Spinal cord (tissue), 9 donors: ENCODE measurements at regions not wholly inside any gene's neighbourhood (a gene's known extent, or its start where the extent isn't known, plus 50 kb on each side); places are given as distances from the start of the nearest gene placed in this dataset.

Experiments used
- DNase-seq, 6 donors: peaks; one replicate each; pipeline versions ENCODE4 v3.0.0 to v3.0.0-alpha.2; 2013 to 2015; ENCODE audit warnings: low spot score in 6 of 6, low read depth in 4 of 6
- H3K27ac ChIP-seq: one replicate; pipeline ENCODE4 v1.5.1; 2013; ENCODE audit warnings: low read depth, low read length, control low read depth
- H3K27me3 ChIP-seq: one replicate; pipeline ENCODE4 v1.6.1; 2013; ENCODE audit warnings: low read length; ENCODE audit not compliant: control insufficient read depth, insufficient read depth
- H3K36me3 ChIP-seq: one replicate; pipeline ENCODE4 v1.6.1; 2013; ENCODE audit warnings: low read length; ENCODE audit not compliant: control insufficient read depth, insufficient read depth
- H3K4me1 ChIP-seq: one replicate; pipeline ENCODE4 v1.6.1; 2013; ENCODE audit warnings: low read length; ENCODE audit not compliant: control insufficient read depth, insufficient read depth
- H3K4me3 ChIP-seq: one replicate; pipeline ENCODE4 v1.5.1; 2013; ENCODE audit warnings: low read depth, low read length, control low read depth
- H3K9me3 ChIP-seq: one replicate; pipeline ENCODE4 v1.6.1; 2013; ENCODE audit warnings: low read length; ENCODE audit not compliant: control insufficient read depth, insufficient read depth
- WGBS: methylation state at CpG from one replicate; pipeline ENCODE4 v1.1.5; 2013; ENCODE audit warnings: missing lambda C conversion rate; ENCODE audit not compliant: insufficient coverage; 5-methylcytosine and 5-hydroxymethylcytosine counted together
- donor health status: healthy.

GRCh38 chr5:74433255-74433895, 207.2 kb downstream of the ENC1 start:
- peak in 1 of 6 donors; percentile 32 for DNase-seq
- Histone ChIP-seq H3K4me3 (no peak overlapping the region), H3K36me3 (no peaks in the 10 kb centered on the region), H3K27me3 (no peaks in the 10 kb centered on the region), H3K27ac (no peak overlapping the region), H3K9me3 (peaks cover 1% of the 10 kb centered on the region), H3K4me1 (peaks cover 3% of the 10 kb centered on the region)
- 46% methylated on average over 4 of the region's 7 CpGs for WGBS

- Histone ChIP-seq H3K9me3 (peaks cover 1% of the 10 kb centered on the region), H3K4me1 (peaks cover 3% of the 10 kb centered on the region), H3K27ac (no peak overlapping the region), H3K36me3 (no peaks in the 10 kb centered on the region), H3K27me3 (no peaks in the 10 kb centered on the region), H3K4me3 (no peak overlapping the region)
- no peak for DNase-seq
- WGBS: 93% methylated on average over 3 of the region's 4 CpGs
These were observed 207.8 kb downstream of the ENC1 start for GRCh38 chr5:74432721-74433120.

GRCh38 chr5:74432216-74432615, 208.3 kb downstream of the ENC1 start:
- whole genome bisulfite sequencing: 34% methylated on average over 5 of the region's 7 CpGs

GRCh38 chr5:74431290-74431669, 209.2 kb downstream of the ENC1 start:
- no peak overlapping the region for H3K4me3 ChIP-seq
- DNase-seq: no peak
- H3K9me3 ChIP-seq: no peaks in the 10 kb centered on the region
- 77% methylated on average over 2 of the region's 2 CpGs for WGBS
- H3K27ac ChIP-seq: no peak overlapping the region
- H3K4me1 ChIP-seq: peaks cover 3% of the 10 kb centered on the region
- no peaks in the 10 kb centered on the region for H3K36me3 ChIP-seq
- no peaks in the 10 kb centered on the region for H3K27me3 ChIP-seq

More at GRCh38 chr5:74432216-74432615, 208.3 kb downstream of the ENC1 start:
- H3K4me3 ChIP-seq: no peak overlapping the region
- peaks cover 3% of the 10 kb centered on the region for H3K4me1 ChIP-seq
- H3K36me3 ChIP-seq: no peaks in the 10 kb centered on the region
- H3K27me3 ChIP-seq: no peaks in the 10 kb centered on the region
- DNase-seq: peak in 2 of 6 donors; percentile 79 to 93
- H3K27ac ChIP-seq: no peak overlapping the region
- H3K9me3 ChIP-seq: no peaks in the 10 kb centered on the region

GRCh38 chr5:74430631-74431289, 209.8 kb downstream of the ENC1 start:
- Histone ChIP-seq H3K4me1 (peaks cover 3% of the 10 kb centered on the region), H3K9me3 (no peaks in the 10 kb centered on the region), H3K27ac (no peak overlapping the region), H3K36me3 (no peaks in the 10 kb centered on the region), H3K27me3 (no peaks in the 10 kb centered on the region), H3K4me3 (no peak overlapping the region)
- no peak for DNase-seq
- 93% methylated on average over 3 of the region's 4 CpGs for WGBS

GRCh38 chr5:74429495-74429894, 211.0 kb downstream of the ENC1 start:
- Histone ChIP-seq H3K9me3 (no peaks in the 10 kb centered on the region), H3K4me1 (peaks cover 3% of the 10 kb centered on the region), H3K27me3 (no peaks in the 10 kb centered on the region), H3K36me3 (no peaks in the 10 kb centered on the region), H3K27ac (no peak overlapping the region), H3K4me3 (no peak overlapping the region)
- no peak for DNase-seq
- WGBS: 100% methylated on average over 2 of the region's 4 CpGs

- Histone ChIP-seq H3K4me3 (no peak overlapping the region), H3K4me1 (peaks cover 3% of the 10 kb centered on the region), H3K27ac (no peak overlapping the region), H3K36me3 (no peaks in the 10 kb centered on the region), H3K27me3 (no peaks in the 10 kb centered on the region), H3K9me3 (no peaks in the 10 kb centered on the region)
- no CpG with 5 or more reads among the region's 2 CpGs for WGBS
- no peak for DNase-seq
These were observed 211.7 kb downstream of the ENC1 start for GRCh38 chr5:74428876-74429275.

GRCh38 chr5:74428275-74428674, 212.3 kb downstream of the ENC1 start:
- H3K36me3 ChIP-seq: no peaks in the 10 kb centered on the region
- no peak overlapping the region for H3K27ac ChIP-seq
- WGBS: no CpG with 5 or more reads among the region's 2 CpGs
- no peak overlapping the region for H3K4me3 ChIP-seq
- peaks cover 3% of the 10 kb centered on the region for H3K4me1 ChIP-seq
- no peaks in the 10 kb centered on the region for H3K9me3 ChIP-seq
- DNase-seq: no peak
- no peaks in the 10 kb centered on the region for H3K27me3 ChIP-seq

GRCh38 chr5:74426506-74426905, 214.0 kb downstream of the ENC1 start:
- Histone ChIP-seq H3K9me3 (no peaks in the 10 kb centered on the region), H3K4me3 (no peak overlapping the region), H3K36me3 (no peaks in the 10 kb centered on the region), H3K27ac (no peak overlapping the region), H3K4me1 (no peaks in the 10 kb centered on the region), H3K27me3 (no peaks in the 10 kb centered on the region)
- DNase-seq: no peak
- 57% methylated on average over 1 of the region's 1 CpG for WGBS
